Posterior vena cava (tissue), 2 donors: ENCODE measurements at regions not wholly inside any gene's neighbourhood (a gene's known extent, or its start where the extent isn't known, plus 50 kb on each side); places are given as distances from the start of the nearest gene placed in this dataset.

Experiments used
- DNase-seq: peaks from one replicate; pipeline ENCODE4 v3.0.0-alpha.2; 2020; ENCODE audit warnings: low spot score
- intact Hi-C, 2 donors: fragments of 100-400 bp; cut with DNase I; formaldehyde crosslinking; loops; one replicate each; pipeline versions ENCODE4 v1.14.1 to v1.14.2; 2022 to 2023
- donor health status: DM: yes; HTN: yes; CAD: no.
- donor health status: DM: yes; HTN: yes; CAD: no.

DNA sequence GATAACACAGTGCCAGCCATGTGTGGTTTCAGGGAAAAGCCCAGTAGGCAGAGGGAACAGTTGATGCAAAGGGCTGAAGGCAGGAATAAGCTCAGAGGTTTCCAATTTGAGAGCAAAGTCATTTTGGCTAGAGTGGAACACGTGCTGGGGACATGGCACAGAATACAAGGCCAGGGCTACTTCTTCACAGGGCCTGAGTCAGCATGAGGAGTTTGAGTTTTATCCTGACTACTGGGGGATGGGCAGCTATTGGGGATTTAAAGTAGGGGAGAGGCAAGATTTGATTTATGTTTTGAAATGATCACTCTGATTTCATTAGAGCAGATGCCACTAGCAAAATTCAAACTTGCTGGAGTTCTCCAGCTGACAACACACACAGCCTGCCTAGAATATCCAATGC is 241.1 kb upstream of the CSF3R start:
- no peak for DNase-seq
- intact Hi-C loops, result no loop called here

DNA sequence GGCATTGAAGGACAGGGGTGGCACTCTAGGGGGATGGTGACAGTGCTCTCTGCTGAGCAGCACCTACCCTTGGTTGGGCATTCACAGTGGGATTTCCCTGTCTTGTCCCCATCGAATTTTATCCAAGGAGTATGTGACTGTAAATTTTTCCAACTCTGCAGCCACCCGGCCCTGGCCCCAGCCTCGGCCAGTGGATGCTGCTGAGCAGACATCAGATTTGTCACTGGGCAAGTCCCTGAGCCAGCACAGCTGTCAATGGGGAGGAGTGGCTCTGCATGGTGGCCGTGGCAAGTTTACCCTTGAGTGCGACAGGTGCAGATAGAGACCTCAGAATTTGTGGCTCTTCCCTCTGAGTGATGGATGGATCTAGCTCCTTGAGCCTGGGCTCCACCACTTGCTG is 240.2 kb upstream of the CSF3R start:
- DNase-seq, result no peak
- intact Hi-C loops, result no loop called here

DNA sequence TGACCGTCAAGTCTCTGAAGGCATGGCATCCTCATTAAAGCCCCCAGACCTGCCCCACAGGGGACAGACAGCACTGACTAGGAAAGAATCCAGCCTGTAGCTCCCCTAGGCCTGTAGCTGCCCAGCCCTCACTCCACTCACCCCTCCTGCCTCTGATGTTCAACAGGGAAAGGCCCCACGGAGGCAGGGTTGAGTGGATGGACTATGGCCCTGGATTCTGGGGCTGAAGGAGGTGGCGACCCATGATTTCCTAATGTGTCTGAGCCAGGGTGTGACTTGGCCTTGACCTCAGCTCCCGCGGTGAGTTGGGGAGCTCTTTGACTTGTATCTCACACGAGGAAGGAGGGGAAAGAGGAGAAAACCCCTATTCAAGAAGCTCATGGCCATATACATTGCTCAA is 238.5 kb upstream of the CSF3R start:
- peak; percentile 12 for DNase-seq

DNA sequence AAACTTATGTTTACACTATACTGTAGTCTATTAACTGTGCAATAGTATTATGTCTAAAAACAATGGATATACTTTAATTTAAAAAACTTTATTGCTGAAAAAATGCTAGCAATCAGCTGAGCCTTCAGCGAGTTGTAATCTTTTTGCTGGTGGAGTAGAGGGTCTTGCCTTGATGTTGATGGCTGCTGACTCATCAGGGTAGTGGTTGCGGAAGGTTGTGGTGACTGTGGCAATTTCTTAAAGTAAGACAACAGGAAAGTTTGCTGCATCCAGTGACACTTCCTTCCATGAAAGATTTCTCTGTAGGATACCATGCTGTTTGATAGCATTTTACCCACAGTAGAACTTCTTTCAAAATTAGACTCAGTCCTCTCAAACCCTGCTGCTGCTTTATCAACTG is 234.7 kb upstream of the CSF3R start:
- DNase-seq, result no peak
- intact Hi-C loops, result no loop called here

More for the DNA sequence above, 238.5 kb upstream of the CSF3R start:
- intact Hi-C loops, result no loop called here

DNA sequence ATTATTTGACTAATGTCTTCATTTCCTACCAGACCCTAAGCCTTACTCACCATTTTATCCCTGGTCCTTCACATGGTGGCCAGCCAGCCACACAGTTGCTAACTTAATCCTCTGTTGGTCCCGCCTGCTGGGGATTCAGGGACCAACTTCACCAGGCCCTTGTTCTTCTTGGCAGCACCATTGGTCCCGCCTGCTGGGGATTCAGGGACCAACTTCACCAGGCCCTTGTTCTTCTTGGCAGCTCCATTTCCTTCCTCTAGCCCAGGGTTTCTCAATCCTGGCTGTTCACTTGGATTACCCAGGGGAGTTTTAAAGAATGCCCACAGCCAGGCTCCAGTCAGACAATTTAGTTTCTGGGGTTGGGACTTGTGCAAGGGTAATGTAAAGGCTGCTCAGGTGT is 233.1 kb upstream of the CSF3R start:
- peak; percentile 10 for DNase-seq
- intact Hi-C loops, result no loop called here

DNA sequence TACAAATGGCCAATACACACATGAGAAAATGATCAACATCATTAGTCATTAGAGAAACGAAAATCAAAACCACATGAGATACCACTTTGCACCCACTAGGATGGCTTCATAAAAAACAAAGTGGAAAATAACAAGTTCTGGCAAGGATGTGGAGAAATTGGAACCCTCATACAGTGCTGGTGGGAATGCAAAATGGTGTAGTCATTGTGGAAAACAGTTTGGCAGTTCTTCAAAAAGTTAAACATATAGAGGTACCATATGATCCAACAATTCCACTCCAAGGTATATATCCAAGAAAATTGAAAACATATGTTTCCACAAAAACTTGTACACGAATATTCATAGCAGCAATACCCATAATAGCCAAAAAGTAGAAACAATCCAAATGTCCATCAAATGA is 231.6 kb upstream of the CSF3R start:
- intact Hi-C loops, result no loop called here
- DNase-seq, result no peak

DNA sequence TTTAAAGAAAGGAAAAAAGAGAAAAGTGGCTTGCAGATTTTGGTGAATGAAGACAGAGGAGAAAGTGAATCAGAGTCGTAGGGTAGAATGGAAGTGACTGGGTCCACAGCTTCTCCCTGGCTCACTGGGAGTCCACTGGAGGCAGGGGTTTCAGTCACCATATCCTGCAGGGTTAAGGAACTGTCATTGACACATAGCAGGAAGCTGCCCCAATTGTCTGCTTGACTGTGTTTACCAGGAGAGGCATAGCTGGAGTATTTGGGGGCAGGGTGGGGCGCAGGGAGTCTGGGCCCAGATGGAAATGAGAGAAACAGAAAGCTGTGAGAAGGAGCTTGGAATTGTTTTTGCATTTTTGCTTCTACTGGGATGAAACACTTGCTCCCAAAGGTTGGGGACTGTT is 228.8 kb upstream of the CSF3R start:
- peak; percentile 14 for DNase-seq

DNA sequence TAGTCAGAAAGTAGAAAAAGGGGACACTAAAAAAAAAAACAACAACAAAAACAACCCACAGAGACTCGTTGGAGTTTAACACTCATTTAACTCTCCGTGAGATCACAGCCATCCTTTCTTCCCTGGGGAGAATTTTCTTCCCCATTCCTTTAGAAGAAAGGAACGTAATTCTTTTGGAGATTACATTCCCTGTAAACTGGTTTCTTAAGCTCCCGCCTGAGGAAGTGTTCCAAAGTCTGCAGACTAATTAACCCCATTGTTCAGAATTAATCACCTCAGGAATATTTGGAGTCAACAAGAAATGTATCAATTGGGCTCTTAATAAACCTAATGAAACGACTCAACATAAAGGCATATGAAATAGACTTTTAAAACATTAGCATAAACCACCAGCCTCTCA is 228.2 kb upstream of the CSF3R start:
- DNase-seq, result no peak
- intact Hi-C loops, result no loop called here

More for the DNA sequence above, 228.8 kb upstream of the CSF3R start:
- intact Hi-C loops, result no loop called here

DNA sequence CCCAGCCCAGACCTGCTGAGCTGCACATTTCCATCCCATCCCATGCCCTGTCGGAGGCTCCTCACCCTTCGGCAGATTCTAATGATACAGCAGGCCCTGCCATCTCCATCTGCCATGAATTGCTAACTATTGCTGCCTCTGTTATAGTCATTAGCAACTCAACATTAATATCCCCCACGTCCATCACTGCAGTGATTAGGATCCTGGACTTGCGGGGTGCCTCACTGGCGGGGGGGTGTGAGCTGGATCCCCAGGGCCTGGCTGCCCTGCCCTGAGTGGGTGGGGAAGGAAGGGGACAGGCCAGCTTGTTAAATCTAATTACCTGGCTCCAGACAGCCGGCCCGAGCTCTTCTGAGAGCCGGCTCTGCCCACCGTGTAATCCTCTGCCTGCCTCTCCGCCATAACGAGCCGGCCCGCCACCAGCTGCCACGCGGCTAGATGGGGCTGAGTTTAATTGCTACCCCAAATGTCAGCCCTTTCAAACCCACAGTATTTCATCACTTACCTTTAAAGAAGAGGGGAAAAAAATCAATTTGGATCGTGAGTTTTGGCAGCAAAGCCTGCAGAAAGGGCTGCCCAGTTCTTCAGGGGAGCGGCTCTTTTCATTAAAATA is 227.3 kb upstream of the CSF3R start:
- peak; percentile 28 for DNase-seq
- intact Hi-C loops, result no loop called here

DNA sequence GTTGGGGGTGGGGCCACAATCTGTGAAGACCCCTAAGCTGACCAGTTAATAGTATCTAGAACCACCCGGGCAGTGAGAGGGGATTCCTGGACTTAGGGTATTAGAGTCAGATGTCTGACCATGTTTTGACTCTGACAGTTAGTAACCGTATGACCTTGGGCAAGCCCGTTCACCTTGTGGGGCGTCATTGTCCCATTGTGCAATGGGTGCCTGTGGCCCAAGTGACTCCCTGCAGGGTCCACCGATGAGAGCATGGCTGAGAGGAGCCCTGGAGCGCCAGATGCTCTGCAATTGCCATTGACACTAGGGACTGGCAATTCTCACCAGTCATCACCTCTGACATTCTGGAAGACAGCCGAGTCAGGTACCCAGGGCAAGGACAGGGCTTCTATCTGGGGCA is 225.9 kb upstream of the CSF3R start:
- intact Hi-C loops, result no loop called here
- DNase-seq, result peak; percentile 72

DNA sequence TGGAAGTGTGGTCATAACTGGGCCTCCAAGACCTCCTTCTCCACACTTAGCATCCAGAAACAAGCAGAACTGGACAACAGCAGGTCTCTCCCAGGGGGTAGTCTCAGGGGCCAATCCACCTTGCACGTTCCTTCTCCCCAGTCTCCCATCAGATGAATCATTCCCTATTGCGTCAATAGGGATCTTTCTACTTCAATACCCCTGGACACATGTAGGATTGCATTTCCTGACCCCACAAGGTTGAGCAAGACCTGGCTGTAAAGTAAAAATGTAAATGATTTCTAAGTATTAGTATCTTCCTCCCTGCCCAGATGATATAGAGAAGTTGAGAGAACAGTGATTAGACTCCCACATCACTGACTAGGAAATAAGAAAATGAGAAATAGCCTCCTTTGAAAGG is 224.5 kb upstream of the CSF3R start:
- DNase-seq, result no peak
- intact Hi-C loops, result no loop called here

DNA sequence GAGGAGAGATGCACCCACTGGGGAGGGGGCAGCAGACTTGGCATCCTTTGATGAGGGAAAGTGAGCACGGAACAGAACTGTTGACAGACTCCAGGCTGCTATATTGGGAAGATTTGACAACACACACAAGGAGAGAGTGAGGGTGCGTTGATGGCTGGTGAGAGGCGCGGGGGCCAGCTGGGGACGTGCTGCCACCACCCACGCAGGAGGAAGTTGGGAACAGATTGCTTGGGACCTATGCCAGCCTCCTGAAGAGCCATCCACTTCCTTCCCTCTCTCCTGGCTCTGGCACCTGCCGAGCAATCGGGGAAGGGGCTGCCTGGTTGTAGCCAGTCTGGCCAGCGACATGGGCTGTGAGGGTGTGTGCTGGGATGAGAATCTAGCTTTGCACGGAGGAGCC is 223.7 kb upstream of the CSF3R start:
- no peak for DNase-seq

DNA sequence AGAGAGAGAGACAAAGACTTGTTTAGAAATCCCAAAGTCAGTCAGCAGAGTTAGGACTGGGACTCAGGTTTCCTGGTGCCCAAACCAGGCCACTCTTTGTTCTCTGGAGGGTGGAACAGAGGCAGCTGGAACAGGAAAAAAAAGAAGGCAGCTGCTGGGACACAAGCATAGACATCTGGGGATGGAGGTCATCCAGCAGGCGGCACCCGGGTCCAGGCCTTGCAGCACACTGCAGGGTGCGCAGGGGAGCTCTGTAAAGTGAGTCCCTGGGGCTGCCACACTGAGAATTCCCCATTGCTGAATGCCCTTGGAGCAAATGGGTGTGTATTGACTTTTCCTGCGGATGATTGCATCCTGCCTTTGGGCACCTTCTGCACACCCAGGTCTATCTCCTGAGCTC is 222.9 kb upstream of the CSF3R start:
- intact Hi-C loops, result no loop called here
- DNase-seq, result no peak

More for the DNA sequence above, 223.7 kb upstream of the CSF3R start:
- intact Hi-C loops, result no loop called here

DNA sequence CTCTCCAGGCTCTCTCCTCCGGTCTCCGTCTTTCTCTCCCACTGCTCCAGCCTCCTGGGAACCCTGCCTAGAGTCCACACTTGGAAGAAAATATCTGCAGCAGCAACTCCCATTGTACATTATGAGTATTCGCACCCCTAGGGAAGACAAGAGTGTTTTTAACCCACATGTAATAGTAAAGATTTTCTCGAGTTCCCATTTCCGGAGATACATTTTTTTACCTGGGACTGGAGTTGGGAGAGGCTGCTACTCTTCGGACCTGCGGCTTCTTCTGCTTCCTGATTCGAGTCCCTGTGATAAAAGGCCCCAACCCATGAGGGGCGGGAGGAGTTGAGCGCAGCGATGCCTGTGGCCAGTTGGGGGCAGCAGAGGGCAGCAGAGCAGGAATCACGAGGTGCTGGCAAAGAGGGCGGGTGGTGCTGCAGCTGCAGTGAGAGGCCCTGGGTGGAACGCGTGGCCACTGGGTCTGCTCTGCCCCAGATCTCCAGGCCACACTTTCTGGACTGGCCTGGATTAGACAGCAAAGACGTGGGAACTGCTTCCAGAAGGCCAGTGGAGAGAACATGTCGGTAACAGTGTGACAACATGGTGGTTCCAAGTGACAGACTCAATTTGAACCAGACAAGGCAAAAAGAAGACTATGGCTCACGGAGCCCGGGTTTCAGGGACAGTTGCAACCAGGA is 221.0 kb upstream of the CSF3R start:
- intact Hi-C loops, result no loop called here
- peak; percentile 92 for DNase-seq

DNA sequence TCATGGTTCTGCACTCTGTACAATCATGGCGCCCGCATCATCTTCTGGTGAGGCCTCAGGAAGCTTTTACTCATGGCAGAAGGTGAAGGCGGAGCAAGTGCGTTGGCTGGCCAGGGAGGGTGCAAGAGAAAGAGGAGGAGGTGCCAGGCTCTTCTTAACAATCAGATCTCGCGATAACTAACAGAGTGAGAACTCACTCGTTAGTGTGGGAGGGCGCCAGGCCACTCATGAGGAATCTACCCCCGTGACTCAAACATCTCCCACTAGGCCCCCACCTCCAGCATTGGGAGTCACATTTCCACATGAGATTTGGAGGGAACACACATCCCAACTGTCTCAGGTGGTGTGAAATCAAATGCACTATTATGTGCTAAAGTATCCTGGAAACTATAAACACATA is 220.2 kb upstream of the CSF3R start:
- intact Hi-C loops, result no loop called here
- no peak for DNase-seq

DNA sequence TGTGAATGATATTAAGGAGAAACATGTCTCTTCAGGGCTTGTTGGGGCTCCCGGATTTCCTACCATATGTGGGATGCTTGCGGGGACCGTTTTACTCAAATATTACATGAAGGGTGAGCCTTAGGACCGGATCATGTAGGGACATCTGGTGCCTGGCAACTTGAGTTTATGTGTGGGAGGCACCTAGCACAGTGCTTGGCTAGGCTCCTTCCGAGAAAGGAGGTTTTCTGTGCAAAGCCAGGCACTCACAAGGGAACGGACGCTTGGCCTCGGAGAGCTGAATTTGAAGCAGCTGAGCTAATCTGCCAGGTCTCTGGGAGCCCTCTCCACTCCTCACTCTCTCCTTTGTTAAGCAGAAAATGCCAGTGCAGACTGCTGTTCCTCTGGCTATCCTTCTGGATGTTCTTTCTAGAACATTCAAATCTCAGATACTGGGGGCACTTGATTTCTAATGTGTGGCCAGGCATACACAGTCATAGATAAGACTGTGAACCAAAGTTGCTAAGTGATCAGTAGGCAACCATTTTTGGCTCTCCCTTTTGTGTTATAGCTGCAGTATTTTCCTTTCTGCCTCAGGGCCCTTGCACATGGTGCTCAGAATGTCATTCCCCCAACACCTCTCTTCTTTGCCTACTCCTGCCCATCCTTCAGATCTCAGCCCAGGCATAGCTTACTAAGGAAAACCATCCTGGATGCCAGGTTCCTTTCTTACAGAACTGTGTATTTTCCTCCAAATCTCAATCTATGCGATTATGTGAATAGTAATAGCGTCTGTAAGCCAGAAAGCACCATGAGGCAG is 216.6 kb upstream of the CSF3R start:
- DNase-seq, result no peak
- intact Hi-C loops, result no loop called here

DNA sequence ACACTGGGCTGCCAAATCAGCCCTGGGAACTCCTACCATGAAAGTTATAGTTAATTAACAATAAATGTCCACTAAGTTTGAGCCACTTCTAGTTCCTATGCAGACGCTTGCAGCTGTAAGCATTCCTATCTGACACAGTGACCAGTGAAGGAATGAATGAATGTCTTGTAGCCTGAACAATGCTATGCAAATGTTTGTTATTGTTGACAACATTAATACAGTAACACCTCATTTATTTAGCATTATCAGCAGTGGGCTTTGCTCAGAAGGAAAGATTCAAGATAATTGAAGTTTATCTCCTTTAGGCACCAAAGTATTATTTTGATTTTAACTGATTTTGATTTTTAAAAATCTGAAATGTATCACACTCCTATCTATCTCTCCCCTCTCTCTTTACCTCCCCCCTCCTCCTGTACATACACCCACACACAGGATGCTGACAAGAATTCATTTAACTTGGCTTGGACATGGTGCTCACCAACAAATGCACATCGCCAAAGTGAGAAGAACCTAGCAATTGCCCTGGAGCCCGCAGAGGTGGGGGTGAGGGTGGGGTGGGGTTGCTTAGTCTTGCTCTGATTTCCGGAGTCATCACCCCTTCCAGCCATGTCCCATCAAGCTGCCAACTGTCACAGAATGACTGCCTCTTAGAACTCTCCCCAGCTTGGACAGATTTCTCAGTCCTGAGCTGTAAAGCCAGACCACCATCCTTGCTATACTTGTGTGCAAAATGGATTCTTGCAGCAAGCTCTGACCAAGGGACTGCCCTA is 215.3 kb upstream of the CSF3R start:
- intact Hi-C loops, result no loop called here
- DNase-seq, result no peak

DNA sequence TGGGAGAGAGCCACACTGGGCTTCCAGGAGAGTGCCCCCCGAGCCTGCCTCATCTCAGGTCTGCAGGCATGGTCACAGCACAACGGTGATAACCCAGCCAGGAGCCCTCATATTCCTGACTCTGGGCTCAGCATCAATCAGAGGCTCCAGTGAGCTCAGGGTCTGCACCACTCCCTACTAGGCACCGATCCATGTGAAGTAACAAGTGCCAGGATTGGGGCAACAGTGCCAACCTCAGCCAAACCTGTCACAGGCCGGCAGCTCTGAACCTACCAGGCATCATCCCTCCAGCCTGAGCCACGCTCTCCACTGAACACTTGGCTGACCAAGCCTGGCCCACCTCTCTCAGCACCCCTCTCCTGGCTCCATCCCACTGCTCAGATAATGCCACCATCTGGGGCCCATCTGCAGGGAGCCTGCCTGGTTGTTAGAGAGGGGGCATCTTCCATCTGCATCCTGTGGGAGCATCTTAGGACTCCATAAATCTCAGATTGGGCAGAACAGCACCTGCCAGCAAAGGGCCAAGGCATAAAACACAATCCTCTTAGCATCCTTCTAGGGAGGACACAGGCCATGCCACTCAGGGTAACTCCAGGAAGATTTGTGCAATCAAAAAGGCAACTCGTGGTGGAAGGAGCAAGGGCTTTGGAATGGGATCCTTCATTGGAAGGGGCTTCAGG is 213.7 kb upstream of the CSF3R start:
- no peak for DNase-seq
- intact Hi-C loops, result no loop called here

DNA sequence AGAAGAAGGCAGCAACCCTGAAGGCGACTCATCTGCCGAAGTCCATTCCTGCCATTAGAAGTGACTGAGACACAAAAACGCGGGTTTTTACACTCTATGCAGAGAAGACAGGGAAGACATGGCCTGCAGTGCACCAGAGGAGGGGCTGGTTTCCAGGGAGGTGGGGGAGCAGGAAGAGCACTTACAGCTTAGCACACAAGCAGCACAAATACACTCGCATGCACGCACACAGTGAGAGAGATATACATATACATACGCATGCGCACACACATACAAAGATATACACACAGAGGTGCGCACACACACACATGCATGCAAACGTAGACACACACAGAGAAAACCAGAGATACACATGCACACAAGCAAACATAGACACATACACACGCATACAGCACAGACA is 210.9 kb upstream of the CSF3R start:
- intact Hi-C loops, result no loop called here
- DNase-seq, result peak; percentile 18

DNA sequence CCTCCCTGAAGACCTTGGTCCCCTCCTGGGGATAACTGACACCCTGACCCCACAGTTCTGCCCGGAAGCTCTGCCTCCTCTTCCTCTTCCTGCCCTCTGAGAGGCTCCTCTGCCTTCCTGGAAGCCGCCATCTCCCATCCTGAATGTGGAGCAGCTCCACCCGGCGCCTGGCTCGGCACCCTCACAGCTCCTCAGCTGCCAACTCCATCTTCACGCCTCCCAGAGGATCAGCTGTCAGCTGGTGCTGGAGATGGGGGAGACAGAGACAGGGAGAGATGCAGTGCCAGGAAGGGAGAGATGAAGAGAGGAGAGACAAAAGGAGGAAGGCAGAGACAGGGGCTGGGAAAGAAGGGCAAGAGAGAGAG is 210.4 kb upstream of the CSF3R start:
- DNase-seq, result peak; percentile 65
- intact Hi-C loops, result no loop called here
